ENCODE measurements at regions not wholly inside any gene's neighbourhood (a gene's known extent, or its start where the extent isn't known, plus 50 kb on each side); places are given as distances from the start of the nearest gene placed in this dataset.
A peak's percentile ranks its signal among the peaks of the same experiment; 100 is the strongest.

- DNase-seq (ENCODE audit: low read depth) = no peak
These were observed 156.0 kb upstream of the TIAM1 start for GRCh38 chr21:31500071-31500470.

GRCh38 chr21:31498985-31499384 is 154.9 kb upstream of the TIAM1 start:
- DNase-seq (ENCODE audit: low read depth) = no peak

GRCh38 chr21:31497914-31498313 is 153.9 kb upstream of the TIAM1 start:
- no peak for DNase-seq (ENCODE audit: low read depth)

- DNase-seq (ENCODE audit: low read depth) = no peak
These were observed 149.4 kb upstream of the TIAM1 start for GRCh38 chr21:31493350-31493880.

GRCh38 chr21:31491617-31492016 is 147.6 kb upstream of the TIAM1 start:
- DNase-seq (ENCODE audit: low read depth) = no peak

- DNase-seq (ENCODE audit: low read depth) = no peak
These were observed 146.4 kb upstream of the TIAM1 start for GRCh38 chr21:31490443-31490842.

GRCh38 chr21:31489726-31490125 is 145.7 kb upstream of the TIAM1 start:
- DNase-seq (ENCODE audit: low read depth) = no peak

- no peak for DNase-seq (ENCODE audit: low read depth)
These were observed 145.0 kb upstream of the TIAM1 start for GRCh38 chr21:31489014-31489413.

GRCh38 chr21:31484219-31484618 is 140.2 kb upstream of the TIAM1 start:
- no peak for DNase-seq (ENCODE audit: low read depth)

GRCh38 chr21:31483146-31483545 is 139.1 kb upstream of the TIAM1 start:
- DNase-seq (ENCODE audit: low read depth) = no peak

GRCh38 chr21:31482460-31482859 is 138.4 kb upstream of the TIAM1 start:
- DNase-seq (ENCODE audit: low read depth) = no peak

GRCh38 chr21:31480228-31480627 is 136.2 kb upstream of the TIAM1 start:
- no peak for DNase-seq (ENCODE audit: low read depth)

GRCh38 chr21:31479714-31480113 is 135.7 kb upstream of the TIAM1 start:
- DNase-seq (ENCODE audit: low read depth) = no peak

GRCh38 chr21:31479222-31479621 is 135.2 kb upstream of the TIAM1 start:
- DNase-seq (ENCODE audit: low read depth) = no peak

- DNase-seq (ENCODE audit: low read depth) = peak; percentile 5
These were observed 132.4 kb upstream of the TIAM1 start for GRCh38 chr21:31476263-31477022.

GRCh38 chr21:31475223-31475622 is 131.2 kb upstream of the TIAM1 start:
- no peak for DNase-seq (ENCODE audit: low read depth)

GRCh38 chr21:31473685-31474345 is 129.8 kb upstream of the TIAM1 start:
- DNase-seq (ENCODE audit: low read depth) = no peak

GRCh38 chr21:31471865-31472264 is 127.8 kb upstream of the TIAM1 start:
- no peak for DNase-seq (ENCODE audit: low read depth)

- DNase-seq (ENCODE audit: low read depth) = no peak
These were observed 127.0 kb upstream of the TIAM1 start for GRCh38 chr21:31470896-31471694.

GRCh38 chr21:31460980-31461379 is 116.9 kb upstream of the TIAM1 start:
- DNase-seq (ENCODE audit: low read depth) = no peak

GRCh38 chr21:31459457-31459856 is 115.4 kb upstream of the TIAM1 start:
- DNase-seq (ENCODE audit: low read depth) = no peak

GRCh38 chr21:31457675-31458074 is 113.6 kb upstream of the TIAM1 start:
- DNase-seq (ENCODE audit: low read depth) = no peak

- DNase-seq (ENCODE audit: low read depth) = no peak
These were observed 112.1 kb upstream of the TIAM1 start for GRCh38 chr21:31456201-31456600.

Data from non-pigmented ciliary epithelial cell (primary cell).